T-helper 2 cell (primary cell): ENCODE measurements at regions not wholly inside any gene's neighbourhood (a gene's known extent, or its start where the extent isn't known, plus 50 kb on each side); places are given as distances from the start of the nearest gene placed in this dataset.
"Not testable (repeated sequence)": the region's sequence is repeated elsewhere in the genome, so short reads cannot be mapped to it uniquely, and the experiment has no call there.

Experiments
- DNase-seq, 5 experiments: peaks; one replicate each; pipeline versions ENCODE4 v3.0.0 to v3.0.0-alpha.2; 2012 to 2022

- no peak for DNase-seq
These were observed 80.4 kb upstream of the ZCCHC2 start for GRCh38 chr18:62442391-62442790.

DNA sequence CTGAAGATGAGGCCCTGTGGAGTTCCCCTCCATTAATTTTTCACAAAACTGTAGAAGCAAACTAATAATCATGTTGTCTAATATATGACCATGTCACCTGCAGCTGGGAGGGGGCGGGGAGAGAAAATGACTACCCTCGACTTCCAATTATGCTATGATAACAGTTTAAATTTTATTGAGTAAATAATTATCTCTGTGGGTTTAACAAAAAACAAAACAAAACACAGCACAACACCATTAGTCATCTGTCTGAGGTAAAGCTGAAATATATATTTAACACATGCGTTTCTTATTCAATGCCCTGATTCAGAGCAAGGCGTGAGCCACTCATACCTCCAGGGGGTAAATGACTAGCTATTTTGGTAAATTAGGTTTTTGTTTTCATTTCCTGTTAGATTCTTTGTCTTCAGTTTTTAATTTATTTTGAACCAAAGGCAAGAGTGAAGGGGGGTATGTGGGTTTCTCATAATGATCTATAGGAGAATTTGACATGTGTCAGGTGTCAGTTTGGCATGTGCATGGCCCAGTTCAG is 77.4 kb upstream of the ZCCHC2 start:
- peak in 1 of 5 experiments; percentile 37 for DNase-seq

DNA sequence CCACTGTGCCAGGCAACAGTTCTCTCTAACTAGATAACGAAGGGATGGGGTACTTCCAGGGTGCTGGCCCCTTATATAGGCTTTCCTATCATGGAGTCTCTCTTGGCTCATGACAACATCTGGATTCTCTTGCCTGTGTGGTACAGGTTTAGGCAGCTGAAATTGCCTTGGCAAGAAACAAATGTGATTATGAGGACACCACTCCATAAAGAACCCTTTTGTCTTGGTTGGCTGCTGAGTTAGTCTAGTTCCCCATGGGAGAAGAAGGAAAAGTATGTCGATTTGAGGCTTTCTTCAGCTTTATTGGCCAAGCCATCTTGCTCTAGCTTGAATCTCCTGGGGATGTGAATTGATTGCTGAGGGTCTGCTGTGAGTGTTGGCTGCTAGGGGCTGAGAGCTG is 76.3 kb upstream of the ZCCHC2 start:
- DNase-seq = no peak

- no peak for DNase-seq
These were observed 75.2 kb upstream of the ZCCHC2 start for GRCh38 chr18:62447652-62448051.

GRCh38 chr18:62448426-62448825 is 74.4 kb upstream of the ZCCHC2 start:
- DNase-seq = no peak

DNA sequence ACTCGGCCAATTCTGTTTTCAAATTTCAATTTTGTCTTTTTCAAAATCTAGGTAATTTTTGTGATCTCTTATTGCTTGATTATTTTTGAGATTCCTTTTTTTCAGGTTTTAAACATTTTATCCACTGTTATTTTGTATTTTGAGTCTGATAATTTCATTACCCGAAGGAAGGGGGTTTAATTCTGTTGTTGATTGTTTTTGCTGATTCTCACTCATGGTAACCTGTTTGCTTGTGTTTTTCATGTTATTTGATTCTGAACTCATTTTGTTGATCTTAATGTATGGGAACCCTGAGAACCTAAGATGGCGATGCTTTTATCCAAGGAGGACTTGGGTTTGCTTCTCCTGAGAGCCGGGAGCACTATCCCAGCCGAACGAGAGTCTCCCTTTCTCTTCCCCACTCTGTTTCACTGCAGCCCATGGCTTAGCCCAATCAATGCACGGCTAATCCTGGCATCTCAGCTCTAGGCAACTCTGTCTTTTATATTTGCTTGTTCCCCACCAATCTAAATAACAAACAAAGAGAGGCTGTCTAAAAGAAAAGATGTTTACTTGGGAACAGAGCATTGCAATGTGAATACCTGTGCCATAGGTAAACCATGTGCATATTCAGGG is 73.2 kb upstream of the ZCCHC2 start:
- DNase-seq = no peak

DNA sequence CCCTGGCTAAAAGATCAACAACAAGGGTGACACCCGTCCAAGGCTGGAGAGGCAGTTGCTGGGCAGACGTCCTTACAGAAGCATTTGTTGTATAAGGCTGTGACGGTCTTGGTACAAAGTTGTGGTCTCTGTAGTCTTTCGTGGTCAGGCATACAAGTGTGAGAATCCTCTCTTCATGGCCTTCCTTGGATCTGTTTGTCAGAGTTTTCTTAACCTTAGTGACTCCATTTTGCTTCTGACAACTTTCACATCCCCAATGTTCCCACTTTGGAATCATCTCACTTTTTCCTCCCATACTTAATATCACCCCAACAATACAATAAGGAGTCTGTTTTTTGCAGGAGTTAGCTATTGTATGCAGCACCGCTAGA is 72.7 kb upstream of the ZCCHC2 start:
- DNase-seq = no peak

GRCh38 chr18:62450546-62451410 is 72.0 kb upstream of the ZCCHC2 start:
- no peak for DNase-seq

- DNase-seq = peak in 1 of 5 experiments; percentile 61
These were observed 70.5 kb upstream of the ZCCHC2 start for GRCh38 chr18:62452280-62452831.

DNA sequence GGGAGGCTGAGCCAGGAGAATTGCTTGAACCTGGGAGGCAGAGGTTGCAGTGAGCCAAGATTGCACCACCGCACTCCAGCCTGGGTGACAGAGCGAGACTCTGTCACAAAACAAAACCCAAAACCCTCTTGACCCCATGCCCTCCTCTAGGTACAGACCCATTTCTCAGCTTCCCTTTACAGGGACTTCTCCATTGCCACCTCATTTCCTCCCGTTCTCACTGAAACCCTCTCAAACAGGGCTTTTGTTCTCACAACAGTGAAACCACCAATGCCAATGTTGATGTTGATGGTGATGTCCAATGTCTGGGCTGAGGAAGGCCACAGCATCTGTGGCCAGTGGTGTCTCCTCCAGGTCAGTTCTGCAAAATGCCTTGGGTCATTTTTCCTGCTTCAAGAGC is 69.0 kb upstream of the ZCCHC2 start:
- DNase-seq = peak in 1 of 5 experiments; percentile 7

DNA sequence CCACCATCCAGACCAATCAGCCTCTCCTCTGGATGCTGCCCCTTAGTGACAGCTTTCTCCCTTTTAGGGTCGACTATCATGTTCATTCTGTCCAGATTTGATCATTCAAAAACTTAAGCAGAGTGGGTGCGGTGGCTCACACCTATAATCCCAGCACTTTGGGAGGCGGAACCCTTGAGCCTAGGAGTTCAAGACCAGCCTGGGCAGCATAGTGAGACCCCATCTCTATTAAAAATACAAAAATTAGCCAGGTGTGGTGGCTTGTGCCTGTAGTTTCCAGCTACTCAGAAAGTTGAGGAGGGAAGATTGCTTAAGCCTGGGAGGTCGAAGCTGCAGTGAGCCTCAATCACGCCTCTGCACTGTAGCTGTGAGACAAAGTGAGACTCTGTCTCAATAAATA is 68.3 kb upstream of the ZCCHC2 start:
- DNase-seq = no peak

- DNase-seq = no peak
These were observed 67.6 kb upstream of the ZCCHC2 start for GRCh38 chr18:62455222-62455621.

GRCh38 chr18:62457877-62458276 is 64.9 kb upstream of the ZCCHC2 start:
- no peak for DNase-seq

DNA sequence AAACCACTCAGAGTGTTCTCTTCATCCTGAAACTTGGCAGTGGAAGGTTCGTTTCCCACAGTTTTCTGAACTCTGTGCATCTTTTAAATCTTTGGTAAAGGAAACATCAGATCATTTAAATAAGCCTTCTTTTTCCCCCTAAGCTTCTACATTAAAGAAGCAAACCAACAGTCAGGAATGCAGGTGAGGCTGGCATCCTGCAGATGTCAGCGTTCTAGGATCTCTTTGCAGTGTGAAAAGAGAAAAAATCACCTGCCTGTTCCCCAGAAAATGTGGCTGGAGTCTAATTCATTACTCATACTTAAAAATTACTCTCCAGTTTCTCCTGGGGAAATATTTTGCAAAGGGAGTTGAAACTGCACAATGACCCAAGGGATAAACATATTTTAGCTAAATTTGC is 64.5 kb upstream of the ZCCHC2 start:
- no peak for DNase-seq

GRCh38 chr18:62458868-62459716 is 63.7 kb upstream of the ZCCHC2 start:
- no peak for DNase-seq

DNA sequence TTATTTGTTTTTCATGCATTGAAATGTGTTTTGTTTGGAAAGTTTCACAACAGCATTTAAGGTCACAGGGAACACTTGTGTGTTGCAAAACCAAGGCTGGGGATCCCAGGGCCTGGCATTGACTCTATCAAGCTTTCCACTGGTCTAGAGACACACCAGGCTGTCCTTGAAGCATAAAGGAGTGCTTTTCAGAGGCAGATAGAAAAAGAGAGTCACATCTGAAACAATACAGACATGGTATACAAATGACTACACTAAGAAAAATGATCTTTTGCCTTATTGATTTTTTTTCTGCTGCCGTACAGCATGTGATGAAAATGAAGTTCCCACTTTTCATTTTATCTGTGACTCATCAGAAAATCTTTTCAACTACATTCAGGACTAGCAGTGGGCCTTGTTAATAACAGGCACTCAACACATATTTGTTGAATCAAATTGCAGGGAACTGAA is 61.9 kb upstream of the ZCCHC2 start:
- DNase-seq = no peak

DNA sequence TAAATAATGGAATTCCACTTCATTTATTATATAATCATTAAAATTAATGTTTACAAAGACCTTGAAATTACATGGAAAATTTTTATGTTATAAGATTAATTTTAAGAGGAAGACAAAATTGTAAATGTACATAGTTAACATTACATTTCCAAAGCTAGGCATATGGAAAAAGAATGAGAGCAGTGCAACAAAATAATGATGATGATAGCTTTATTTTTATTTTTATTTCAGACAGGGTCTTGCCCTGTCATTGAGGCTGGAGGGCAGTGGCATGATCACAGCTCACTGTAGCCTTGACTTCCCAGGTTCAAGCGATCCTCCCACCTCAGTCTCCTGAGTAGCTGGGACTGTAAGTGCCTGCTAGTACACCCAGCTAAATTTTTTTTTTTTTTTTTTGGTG is 61.2 kb upstream of the ZCCHC2 start:
- DNase-seq = no peak

GRCh38 chr18:62464266-62464665 is 58.6 kb upstream of the ZCCHC2 start:
- no peak for DNase-seq

DNA sequence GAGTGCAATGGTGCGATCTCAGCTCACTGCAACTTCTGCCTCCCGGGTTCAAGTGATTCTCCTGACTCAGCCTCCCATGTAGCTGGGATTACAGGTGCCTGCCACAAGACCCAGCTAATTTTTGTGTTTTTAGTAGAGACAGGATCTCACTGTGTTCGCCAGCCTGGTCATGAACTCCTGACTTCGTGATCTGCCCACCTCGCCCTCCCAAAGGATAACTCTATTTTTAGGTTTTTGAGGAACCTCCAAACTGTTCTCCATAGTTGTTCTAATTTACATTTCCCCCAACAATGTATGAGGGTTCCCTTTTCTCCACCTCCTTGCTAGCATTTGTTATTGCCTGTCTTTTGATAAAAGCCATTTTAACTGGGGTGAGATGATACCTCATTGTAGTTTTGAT is 53.7 kb upstream of the ZCCHC2 start:
- not testable (repeated sequence) for DNase-seq
